ENCODE measurements at regions not wholly inside any gene's neighbourhood (a gene's known extent, or its start where the extent isn't known, plus 50 kb on each side); places are given as distances from the start of the nearest gene placed in this dataset.

DNA sequence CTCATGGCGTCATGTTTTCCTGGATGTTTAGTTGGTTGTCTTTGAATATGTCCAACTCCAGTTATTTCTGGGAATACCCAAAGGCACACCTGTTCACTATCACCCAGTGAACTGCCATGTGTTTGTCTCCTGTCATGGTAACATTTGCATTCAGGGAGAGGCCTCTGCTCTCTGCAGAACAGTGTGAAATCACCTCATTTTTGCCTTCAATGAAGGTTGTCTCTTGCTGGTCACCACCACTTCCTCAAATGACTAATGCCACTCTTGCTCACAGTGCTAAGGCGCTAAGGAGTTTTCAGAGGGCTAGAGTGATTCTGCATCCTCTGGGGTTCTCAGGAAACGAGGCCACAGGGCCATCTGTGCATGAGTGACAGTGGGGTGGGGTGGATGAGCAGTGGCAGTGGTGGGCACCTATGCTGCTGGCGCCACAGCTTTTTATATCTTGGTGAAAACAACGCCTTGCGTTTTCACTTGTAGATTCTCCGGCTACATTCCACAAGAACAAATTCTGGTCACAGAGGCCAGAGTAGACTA, 60.0 kb upstream of the ATP5PO start (continued):
- TF ChIP-seq ESRRA (IDR thresholded peaks at IDR 0.05; ENCODE audit: low read length): no peak
- no peak for TF ChIP-seq NFYA (IDR thresholded peaks at IDR 0.05; ENCODE audit: borderline replicate concordance, low read depth, low read length)
- TF ChIP-seq ZNF384 (IDR thresholded peaks at IDR 0.05; ENCODE audit: borderline replicate concordance, low read depth, low read length): no peak
- no peak; the same call in 1 of the 2 replicates for TF ChIP-seq ZBED1 (IDR thresholded peaks at IDR 0.05; ENCODE audit: borderline replicate concordance)
- no peak; the same call in 1 of the 2 replicates for TF ChIP-seq SMAD5 (IDR thresholded peaks at IDR 0.05; ENCODE audit: low read depth)
- TF ChIP-seq RUNX3 (IDR thresholded peaks at IDR 0.05; ENCODE audit: low read length): peak; percentile 87
- TF ChIP-seq, protein P1, sequence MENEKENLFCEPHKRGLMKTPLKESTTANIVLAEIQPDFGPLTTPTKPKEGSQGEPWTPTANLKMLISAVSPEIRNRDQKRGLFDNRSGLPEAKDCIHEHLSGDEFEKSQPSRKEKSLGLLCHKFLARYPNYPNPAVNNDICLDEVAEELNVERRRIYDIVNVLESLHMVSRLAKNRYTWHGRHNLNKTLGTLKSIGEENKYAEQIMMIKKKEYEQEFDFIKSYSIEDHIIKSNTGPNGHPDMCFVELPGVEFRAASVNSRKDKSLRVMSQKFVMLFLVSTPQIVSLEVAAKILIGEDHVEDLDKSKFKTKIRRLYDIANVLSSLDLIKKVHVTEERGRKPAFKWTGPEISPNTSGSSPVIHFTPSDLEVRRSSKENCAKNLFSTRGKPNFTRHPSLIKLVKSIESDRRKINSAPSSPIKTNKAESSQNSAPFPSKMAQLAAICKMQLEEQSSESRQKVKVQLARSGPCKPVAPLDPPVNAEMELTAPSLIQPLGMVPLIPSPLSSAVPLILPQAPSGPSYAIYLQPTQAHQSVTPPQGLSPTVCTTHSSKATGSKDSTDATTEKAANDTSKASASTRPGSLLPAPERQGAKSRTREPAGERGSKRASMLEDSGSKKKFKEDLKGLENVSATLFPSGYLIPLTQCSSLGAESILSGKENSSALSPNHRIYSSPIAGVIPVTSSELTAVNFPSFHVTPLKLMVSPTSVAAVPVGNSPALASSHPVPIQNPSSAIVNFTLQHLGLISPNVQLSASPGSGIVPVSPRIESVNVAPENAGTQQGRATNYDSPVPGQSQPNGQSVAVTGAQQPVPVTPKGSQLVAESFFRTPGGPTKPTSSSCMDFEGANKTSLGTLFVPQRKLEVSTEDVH (IDR thresholded peaks at IDR 0.05; ENCODE audit: low read depth, partially characterized antibody): peak; percentile 44
- TF ChIP-seq JUND (IDR thresholded peaks at IDR 0.05; ENCODE audit: low read depth, low read length): peak; percentile 66; the same call in 1 of the 2 replicates
- TF ChIP-seq ETV6 (conservative IDR thresholded peaks at IDR 0.05 in 1 of 2, IDR thresholded peaks at IDR 0.05 in 1 of 2; ENCODE audit: borderline replicate concordance in 1 of 2, low read depth in 1 of 2): peak in 1 of 2 experiments; percentile 88; a peak in 2 of 4 replicates
- no peak for TF ChIP-seq BMI1 (IDR thresholded peaks at IDR 0.05; ENCODE audit: borderline replicate concordance)
- TF ChIP-seq NBN (IDR thresholded peaks at IDR 0.05): no peak
- TF ChIP-seq RELA (IDR thresholded peaks at IDR 0.05; ENCODE audit: borderline replicate concordance, partially characterized antibody): peak; percentile 24
- TF ChIP-seq SPI1 (IDR thresholded peaks at IDR 0.05; ENCODE audit: borderline replicate concordance, insufficient read depth, low read depth, low read length): peak; percentile 98
- TF ChIP-seq, protein P2, sequence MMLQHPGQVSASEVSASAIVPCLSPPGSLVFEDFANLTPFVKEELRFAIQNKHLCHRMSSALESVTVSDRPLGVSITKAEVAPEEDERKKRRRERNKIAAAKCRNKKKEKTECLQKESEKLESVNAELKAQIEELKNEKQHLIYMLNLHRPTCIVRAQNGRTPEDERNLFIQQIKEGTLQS (IDR thresholded peaks at IDR 0.05; ENCODE audit: borderline replicate concordance, extremely low read depth, low read depth, low read length): no peak
- peak; percentile 64; the same call in 1 of the 2 replicates for TF ChIP-seq TAF1 (IDR thresholded peaks at IDR 0.05; ENCODE audit: borderline replicate concordance, low read depth, low read length)
- no peak for TF ChIP-seq WRNIP1 (IDR thresholded peaks at IDR 0.05; ENCODE audit: borderline replicate concordance, low read depth, low read length)
- TF ChIP-seq POLR2AphosphoS5 (IDR thresholded peaks at IDR 0.05; ENCODE audit: low read length): peak; percentile 73
- TF ChIP-seq STAT3 (IDR thresholded peaks at IDR 0.05; ENCODE audit: low read depth, low read length): no peak
- TF ChIP-seq, protein P3, sequence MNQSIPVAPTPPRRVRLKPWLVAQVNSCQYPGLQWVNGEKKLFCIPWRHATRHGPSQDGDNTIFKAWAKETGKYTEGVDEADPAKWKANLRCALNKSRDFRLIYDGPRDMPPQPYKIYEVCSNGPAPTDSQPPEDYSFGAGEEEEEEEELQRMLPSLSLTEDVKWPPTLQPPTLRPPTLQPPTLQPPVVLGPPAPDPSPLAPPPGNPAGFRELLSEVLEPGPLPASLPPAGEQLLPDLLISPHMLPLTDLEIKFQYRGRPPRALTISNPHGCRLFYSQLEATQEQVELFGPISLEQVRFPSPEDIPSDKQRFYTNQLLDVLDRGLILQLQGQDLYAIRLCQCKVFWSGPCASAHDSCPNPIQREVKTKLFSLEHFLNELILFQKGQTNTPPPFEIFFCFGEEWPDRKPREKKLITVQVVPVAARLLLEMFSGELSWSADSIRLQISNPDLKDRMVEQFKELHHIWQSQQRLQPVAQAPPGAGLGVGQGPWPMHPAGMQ (IDR thresholded peaks at IDR 0.05; ENCODE audit: borderline replicate concordance): no peak
- no peak for TF ChIP-seq MYB (IDR thresholded peaks at IDR 0.05; ENCODE audit: borderline replicate concordance, low read depth, low read length)
- TF ChIP-seq MTA2 (IDR thresholded peaks at IDR 0.05; ENCODE audit: low read depth): peak; percentile 61; the same call in 1 of the 2 replicates
- no peak for TF ChIP-seq EZH2 (IDR thresholded peaks at IDR 0.05; ENCODE audit: borderline replicate concordance, control insufficient read depth, low read depth, low read length)
- TF ChIP-seq TARDBP (IDR thresholded peaks at IDR 0.05; ENCODE audit: borderline replicate concordance): peak; percentile 26; the same call in 1 of the 2 replicates
- TF ChIP-seq SMAD1 (IDR thresholded peaks at IDR 0.05; ENCODE audit: low read depth, partially characterized antibody): no peak
- no peak for TF ChIP-seq HCFC1 (IDR thresholded peaks at IDR 0.05; ENCODE audit: low read length)
- TF ChIP-seq TBL1XR1 (IDR thresholded peaks at IDR 0.05; ENCODE audit: low read depth, low read length): peak; percentile 67; the same call in 1 of the 2 replicates
- no peak for TF ChIP-seq ASH2L (IDR thresholded peaks at IDR 0.05; ENCODE audit: borderline replicate concordance, low read depth)

Measured in GM12878 (cell line).